NB4 (cell line): ENCODE measurements at regions not wholly inside any gene's neighbourhood (a gene's known extent, or its start where the extent isn't known, plus 50 kb on each side); places are given as distances from the start of the nearest gene placed in this dataset.
"Not testable (repeated sequence)": the region's sequence is repeated elsewhere in the genome, so short reads cannot be mapped to it uniquely, and the experiment has no call there.

ENCODE experiments used
- MAX ChIP-seq: IDR thresholded peaks from 2 replicates; pipeline ENCODE4 v1.6.1; 2011; ENCODE audit warnings: low read depth, low read length
- POLR2A ChIP-seq: IDR thresholded peaks from 2 replicates; pipeline ENCODE4 v1.6.1; 2011; ENCODE audit warnings: mild to moderate bottlenecking; ENCODE audit not compliant: insufficient read length; ENCODE audit errors: extremely low read depth

- TF ChIP-seq POLR2A, MAX: not testable (repeated sequence)
Measured at GRCh38 chr21:7949882-7950281, 2571.5 kb upstream of the TPTE start.
